Suprapubic skin (tissue), 4 donors: ENCODE measurements at regions not wholly inside any gene's neighbourhood (a gene's known extent, or its start where the extent isn't known, plus 50 kb on each side); places are given as distances from the start of the nearest gene placed in this dataset.

Source experiments
- DNase-seq, 2 donors: peaks; one replicate each; pipeline ENCODE4 v3.0.0-alpha.2; 2019; ENCODE audit warnings: low spot score in 2 of 2
- H3K27ac ChIP-seq: fragments of 200-600 bp; sonication (generic); one replicate; pipeline ENCODE4 v1.5.1; 2019
- H3K27me3 ChIP-seq: fragments of 200-600 bp; sonication (generic); one replicate; pipeline ENCODE4 v1.5.1; 2019
- H3K36me3 ChIP-seq: fragments of 200-600 bp; sonication (generic); one replicate; pipeline ENCODE4 v1.5.1; 2019
- H3K4me1 ChIP-seq: fragments of 200-600 bp; sonication (generic); one replicate; pipeline ENCODE4 v1.5.1; 2019
- H3K4me3 ChIP-seq: fragments of 200-600 bp; sonication (generic); one replicate; pipeline ENCODE4 v1.5.1; 2019; ENCODE audit warnings: mild to moderate bottlenecking
- H3K9me3 ChIP-seq: fragments of 200-600 bp; sonication (generic); one replicate; pipeline ENCODE4 v1.5.1; 2019
- CTCF ChIP-seq, 2 donors: fragments of 200-600 bp in 1 of 2; fragments of 450-650 bp in 1 of 2; sonication (generic) in 1 of 2; IDR thresholded peaks; one replicate each; pipeline ENCODE4 v1.5.1; 2016 to 2019; ENCODE audit warnings: antibody characterized with exemption in 2 of 2, mild to moderate bottlenecking in 1 of 2, moderate library complexity in 1 of 2
- EP300 ChIP-seq: sonication (generic); formaldehyde crosslinking; IDR thresholded peaks from one replicate; pipeline ENCODE4 v1.6.1; 2017; ENCODE audit warnings: antibody characterized with exemption
- POLR2A ChIP-seq, 2 donors: fragments of 450-650 bp; IDR thresholded peaks; one replicate each; pipeline ENCODE4 v1.6.1; 2017; ENCODE audit warnings: antibody characterized with exemption in 2 of 2, mild to moderate bottlenecking in 2 of 2, moderate library complexity in 2 of 2
- POLR2AphosphoS5 ChIP-seq, 3 donors: sonication (generic); formaldehyde crosslinking; IDR thresholded peaks; one replicate each; pipeline ENCODE4 v1.6.1; 2017; ENCODE audit warnings: antibody characterized with exemption in 3 of 3
- WGBS: methylation state at CpG from one replicate; pipeline ENCODE4 v1.1.5; 2018; 5-methylcytosine and 5-hydroxymethylcytosine counted together

- TF ChIP-seq POLR2AphosphoS5 (IDR thresholded peaks at IDR 0.05) (no peak), EP300 (no peak), CTCF (IDR thresholded peaks at IDR 0.05) (no peak), POLR2A (IDR thresholded peaks at IDR 0.05) (no peak)
- 71% methylated on average over 1 of the region's 1 CpG for WGBS
- DNase-seq: no peak
- no peak overlapping the region for H3K4me3 ChIP-seq
- no peaks in the 10 kb centered on the region for H3K36me3 ChIP-seq
- no peaks in the 10 kb centered on the region for H3K27me3 ChIP-seq
- no peak overlapping the region for H3K27ac ChIP-seq
- H3K4me1 ChIP-seq: peaks cover 7% of the 10 kb centered on the region
- peaks cover 4% of the 10 kb centered on the region for H3K9me3 ChIP-seq
Observed at GRCh38 chr21:34018910-34019309, 54.5 kb upstream of the MRPS6 start.

DNA sequence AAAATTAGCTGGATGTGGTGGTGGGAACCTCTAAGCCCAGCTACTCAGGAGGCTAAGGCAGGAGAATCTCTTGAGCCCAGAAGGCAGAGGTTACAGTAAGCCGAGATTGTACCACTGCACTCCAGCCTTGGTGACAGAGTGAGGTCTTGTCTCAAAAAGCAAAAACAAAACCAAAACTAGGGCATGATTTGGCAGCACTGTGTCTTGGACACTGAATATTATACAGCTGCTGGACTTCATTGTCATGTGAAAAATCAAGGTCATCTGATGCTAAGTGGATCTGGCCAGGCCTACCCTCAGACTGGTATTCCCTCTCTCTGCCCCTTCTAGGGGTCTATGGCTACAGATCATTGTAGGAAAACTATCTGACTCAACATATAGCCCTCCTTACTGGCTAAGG lies 55.2 kb upstream of the MRPS6 start:
- Histone ChIP-seq H3K4me1 (peaks cover 7% of the 10 kb centered on the region), H3K4me3 (no peak overlapping the region)
- 100% methylated on average over 1 of the region's 1 CpG for WGBS

DNA sequence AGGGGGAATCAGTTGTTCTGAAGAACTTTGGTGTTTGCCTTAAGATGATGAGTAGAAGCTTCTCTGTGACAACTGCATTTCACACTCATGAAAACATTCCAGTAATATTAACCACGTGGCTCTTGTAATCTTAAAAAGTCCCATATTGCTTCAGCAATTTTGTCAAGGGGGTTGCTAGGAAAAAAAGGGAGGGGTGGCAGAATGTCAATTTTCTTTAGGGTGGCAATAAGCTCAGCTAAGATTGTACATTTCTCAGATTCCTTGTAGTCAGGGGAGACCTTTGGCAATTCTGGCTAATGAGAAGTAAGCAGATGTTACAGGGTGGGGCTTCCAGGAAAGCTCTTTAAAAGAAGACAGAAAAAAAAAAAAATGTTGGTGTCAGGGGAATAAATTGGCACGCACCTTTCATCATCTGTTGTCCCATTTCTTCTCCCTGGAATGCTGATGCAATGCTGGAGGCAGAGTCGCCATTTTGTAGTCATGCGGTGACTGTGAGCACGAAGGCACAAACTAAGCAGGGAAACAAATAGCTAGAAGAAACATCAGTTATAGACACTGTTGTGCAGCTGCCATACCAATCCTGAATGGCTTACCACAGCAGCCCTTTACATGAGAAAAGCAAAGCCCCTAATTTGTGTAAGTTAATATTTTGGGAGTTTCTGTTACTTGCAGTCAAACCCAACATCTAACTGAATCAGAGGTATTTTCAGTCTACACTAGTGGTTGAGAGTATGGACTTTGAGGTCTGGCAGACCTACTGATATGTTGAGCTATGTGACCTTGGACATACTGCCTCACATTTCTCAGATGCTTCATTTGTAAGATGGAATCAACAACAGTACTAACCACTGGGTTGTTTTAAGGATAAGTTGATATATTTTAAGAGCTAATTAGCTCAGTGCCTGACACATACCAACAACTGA lies 56.1 kb upstream of the MRPS6 start:
- H3K4me1 ChIP-seq: peaks cover 7% of the 10 kb centered on the region
- no peaks in the 10 kb centered on the region for H3K27me3 ChIP-seq
- 78% methylated on average over 5 of the region's 5 CpGs for WGBS
- no peaks in the 10 kb centered on the region for H3K36me3 ChIP-seq
- no peak for TF ChIP-seq CTCF (IDR thresholded peaks at IDR 0.05)
- TF ChIP-seq POLR2A (IDR thresholded peaks at IDR 0.05): no peak
- TF ChIP-seq EP300: no peak
- no peak for TF ChIP-seq POLR2AphosphoS5 (IDR thresholded peaks at IDR 0.05)
- H3K9me3 ChIP-seq: peaks cover 6% of the 10 kb centered on the region
- no peak overlapping the region for H3K4me3 ChIP-seq
- DNase-seq: no peak
- no peak overlapping the region for H3K27ac ChIP-seq

More for the DNA sequence above, 55.2 kb upstream of the MRPS6 start:
- TF ChIP-seq POLR2A (IDR thresholded peaks at IDR 0.05) (no peak), CTCF (IDR thresholded peaks at IDR 0.05) (no peak), POLR2AphosphoS5 (IDR thresholded peaks at IDR 0.05) (no peak), EP300 (no peak)
- Histone ChIP-seq H3K27me3 (no peaks in the 10 kb centered on the region), H3K27ac (no peak overlapping the region), H3K36me3 (no peaks in the 10 kb centered on the region), H3K9me3 (peaks cover 6% of the 10 kb centered on the region)
- no peak for DNase-seq

DNA sequence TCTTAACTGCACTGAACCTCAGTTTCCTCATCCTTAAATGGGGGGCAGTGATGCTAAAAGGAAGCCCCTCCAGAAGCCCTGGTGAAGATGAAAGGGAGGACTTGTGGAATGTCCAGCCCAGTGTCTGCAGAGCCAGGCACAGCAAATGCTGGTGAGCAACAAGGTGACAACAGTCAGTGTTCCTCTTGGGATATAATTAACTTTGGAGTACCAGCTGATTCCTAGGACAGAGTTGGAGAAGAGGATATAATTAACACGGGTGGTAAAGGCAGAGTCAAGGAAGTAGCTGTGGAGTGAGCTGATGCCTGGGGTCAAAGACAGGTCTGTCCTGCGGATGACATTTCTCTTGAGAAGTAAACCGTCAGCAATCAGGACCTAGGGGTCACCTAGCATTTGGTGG lies 60.7 kb upstream of the MRPS6 start:
- Histone ChIP-seq H3K36me3 (no peaks in the 10 kb centered on the region), H3K4me3 (no peak overlapping the region), H3K27me3 (no peaks in the 10 kb centered on the region), H3K4me1 (no peaks in the 10 kb centered on the region), H3K9me3 (peaks cover 6% of the 10 kb centered on the region), H3K27ac (no peak overlapping the region)
- 80% methylated on average over 3 of the region's 3 CpGs for WGBS
- DNase-seq: no peak
- TF ChIP-seq POLR2A (IDR thresholded peaks at IDR 0.05) (no peak), POLR2AphosphoS5 (IDR thresholded peaks at IDR 0.05) (no peak), EP300 (no peak), CTCF (IDR thresholded peaks at IDR 0.05) (no peak)

GRCh38 chr21:34011660-34012059 lies 61.7 kb upstream of the MRPS6 start:
- Histone ChIP-seq H3K9me3 (peaks cover 6% of the 10 kb centered on the region), H3K27me3 (no peaks in the 10 kb centered on the region), H3K4me3 (no peak overlapping the region), H3K27ac (no peak overlapping the region), H3K36me3 (no peaks in the 10 kb centered on the region), H3K4me1 (no peaks in the 10 kb centered on the region)
- WGBS: 100% methylated on average over 1 of the region's 1 CpG
- TF ChIP-seq EP300: no peak
- no peak for DNase-seq
